ENCODE measurements at regions not wholly inside any gene's neighbourhood (a gene's known extent, or its start where the extent isn't known, plus 50 kb on each side); places are given as distances from the start of the nearest gene placed in this dataset.
"Not testable (repeated sequence)": the region's sequence is repeated elsewhere in the genome, so short reads cannot be mapped to it uniquely, and the experiment has no call there.

DNA sequence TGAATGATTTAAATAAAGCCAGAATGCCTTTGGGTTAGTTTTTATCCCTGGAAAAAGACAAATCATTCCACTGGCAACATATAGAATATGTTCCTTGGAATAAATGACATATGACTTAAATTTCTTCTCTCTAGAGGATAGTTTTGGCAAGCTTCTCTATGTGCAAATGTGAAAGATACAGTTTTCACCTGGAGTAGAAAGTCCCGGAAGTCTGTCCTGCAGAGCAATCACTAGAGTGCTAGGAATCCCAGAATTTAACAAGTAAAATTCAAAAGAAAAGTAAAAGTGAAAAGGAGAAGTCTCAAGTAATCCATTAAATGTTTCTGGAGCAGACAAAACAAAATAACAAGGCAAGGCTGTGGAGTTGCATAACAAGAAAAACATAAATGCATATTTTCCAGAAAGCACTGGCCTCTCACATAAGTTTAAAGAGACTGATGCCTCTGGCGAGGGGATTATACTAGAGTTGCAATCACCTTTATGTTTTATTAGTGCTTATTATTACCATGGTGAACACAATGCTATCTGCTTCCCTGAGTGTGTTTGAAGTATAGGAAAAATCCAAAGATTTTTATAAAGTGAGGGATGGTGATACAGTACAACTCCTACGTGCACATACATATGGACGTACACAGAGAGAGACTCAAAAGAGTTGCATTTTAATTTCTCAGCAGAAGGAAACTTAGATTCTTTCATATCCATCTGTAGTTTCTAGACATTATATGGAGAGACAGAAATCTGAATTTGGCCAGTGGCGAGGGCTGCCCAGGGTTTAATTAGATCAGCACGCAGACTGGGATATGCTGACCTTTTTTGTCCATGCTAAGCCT is 188.3 kb upstream of the ANKRD55 start:
- no peak for DNase-seq (ENCODE audit: low spot score)

DNA sequence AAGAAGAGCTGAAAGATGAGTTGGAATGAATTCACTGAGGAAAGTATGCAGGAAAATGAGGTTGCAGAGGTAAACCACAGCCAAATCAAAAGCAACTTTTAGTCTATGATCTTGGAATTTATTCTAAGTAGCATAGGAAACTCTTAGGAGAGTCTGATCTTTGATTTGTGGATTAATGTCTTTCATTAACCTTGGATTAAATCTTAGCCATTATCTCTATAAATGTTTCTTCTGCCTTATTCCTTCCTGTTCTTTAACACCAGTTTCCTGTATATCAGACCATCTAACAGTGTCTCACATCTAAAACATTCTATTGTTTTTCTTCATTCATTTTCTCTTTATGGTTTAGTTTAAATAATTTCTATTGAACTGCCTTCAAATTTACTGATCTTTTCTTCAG is 187.2 kb upstream of the ANKRD55 start:
- DNase-seq (ENCODE audit: low spot score), result no peak

DNA sequence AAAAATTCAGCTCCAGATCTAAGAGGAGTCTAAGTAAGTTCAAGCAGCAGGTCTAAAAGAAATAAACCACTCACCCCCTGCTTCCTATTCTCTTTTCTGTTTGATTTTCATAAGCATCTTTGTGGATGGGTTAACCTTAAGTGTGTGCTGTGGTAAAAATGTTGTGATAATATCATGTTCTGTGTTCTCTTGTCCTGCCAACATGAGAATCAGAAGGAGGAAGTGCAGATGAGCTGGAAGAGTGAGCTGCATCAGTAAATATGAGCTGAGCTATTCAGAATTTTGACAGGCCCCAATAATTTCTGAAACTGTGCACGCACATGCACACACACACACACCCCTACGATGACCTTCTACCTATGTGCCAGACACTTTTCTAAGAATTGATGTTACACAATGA is 186.5 kb upstream of the ANKRD55 start:
- DNase-seq (ENCODE audit: low spot score), result no peak

DNA sequence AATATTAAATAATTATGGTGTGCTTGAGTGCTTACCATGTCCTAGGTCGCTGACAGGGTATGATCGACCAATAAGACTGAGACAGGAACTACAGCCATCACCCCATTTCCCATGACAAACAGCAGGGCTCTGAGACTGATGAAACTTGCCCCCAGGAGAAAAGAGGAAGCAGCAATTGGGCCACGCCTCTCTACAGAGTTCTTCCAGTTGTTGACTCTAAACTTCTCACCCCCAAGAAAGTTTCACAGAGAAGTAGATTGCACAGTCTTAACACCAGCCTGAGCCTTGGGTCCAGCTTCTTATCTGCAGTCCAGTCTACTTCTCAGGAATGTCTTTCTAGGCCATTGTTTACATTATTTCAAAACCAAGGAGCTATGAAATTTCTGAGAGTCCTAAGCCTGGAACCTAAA is 182.2 kb upstream of the ANKRD55 start:
- no peak for DNase-seq (ENCODE audit: low spot score)

DNA sequence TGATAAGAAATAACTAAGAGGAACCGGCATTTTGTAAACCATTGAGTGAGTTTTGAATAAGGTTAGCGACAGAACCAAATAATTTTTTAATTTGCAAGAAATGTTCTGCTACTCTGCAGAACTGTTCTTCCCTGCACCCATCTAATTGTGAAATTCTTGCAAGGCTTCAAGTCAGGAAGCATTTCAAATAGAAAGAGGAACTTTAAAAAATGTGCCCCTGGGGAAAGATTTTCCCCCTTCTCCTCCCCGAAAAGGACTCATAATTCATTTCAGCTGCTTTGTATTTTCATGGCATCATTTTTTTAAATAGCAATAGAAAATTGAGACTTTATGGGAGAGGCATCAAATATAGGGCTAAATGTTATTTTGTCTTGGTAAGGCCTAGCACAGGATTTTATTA is 180.9 kb upstream of the ANKRD55 start:
- DNase-seq (ENCODE audit: low spot score), result no peak

DNA sequence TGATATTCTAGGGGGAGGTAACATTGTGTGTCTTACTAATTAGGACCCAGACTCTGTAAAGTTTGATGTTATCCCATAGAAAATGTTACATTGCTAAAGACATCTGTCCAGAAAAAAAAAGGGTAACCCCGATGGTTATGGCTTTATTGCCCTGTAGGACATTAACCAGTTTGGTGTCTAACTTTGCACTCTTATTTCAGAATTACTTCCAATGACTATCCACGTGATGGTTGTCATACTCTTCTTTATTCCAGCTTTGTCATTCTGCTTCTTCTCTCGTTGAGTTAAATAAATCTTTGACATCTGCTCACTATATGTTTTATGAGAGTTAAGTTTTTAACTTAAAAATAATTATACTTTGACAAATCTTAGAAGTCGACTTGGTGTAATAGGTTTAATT is 180.4 kb upstream of the ANKRD55 start:
- DNase-seq (ENCODE audit: low spot score), result no peak

DNA sequence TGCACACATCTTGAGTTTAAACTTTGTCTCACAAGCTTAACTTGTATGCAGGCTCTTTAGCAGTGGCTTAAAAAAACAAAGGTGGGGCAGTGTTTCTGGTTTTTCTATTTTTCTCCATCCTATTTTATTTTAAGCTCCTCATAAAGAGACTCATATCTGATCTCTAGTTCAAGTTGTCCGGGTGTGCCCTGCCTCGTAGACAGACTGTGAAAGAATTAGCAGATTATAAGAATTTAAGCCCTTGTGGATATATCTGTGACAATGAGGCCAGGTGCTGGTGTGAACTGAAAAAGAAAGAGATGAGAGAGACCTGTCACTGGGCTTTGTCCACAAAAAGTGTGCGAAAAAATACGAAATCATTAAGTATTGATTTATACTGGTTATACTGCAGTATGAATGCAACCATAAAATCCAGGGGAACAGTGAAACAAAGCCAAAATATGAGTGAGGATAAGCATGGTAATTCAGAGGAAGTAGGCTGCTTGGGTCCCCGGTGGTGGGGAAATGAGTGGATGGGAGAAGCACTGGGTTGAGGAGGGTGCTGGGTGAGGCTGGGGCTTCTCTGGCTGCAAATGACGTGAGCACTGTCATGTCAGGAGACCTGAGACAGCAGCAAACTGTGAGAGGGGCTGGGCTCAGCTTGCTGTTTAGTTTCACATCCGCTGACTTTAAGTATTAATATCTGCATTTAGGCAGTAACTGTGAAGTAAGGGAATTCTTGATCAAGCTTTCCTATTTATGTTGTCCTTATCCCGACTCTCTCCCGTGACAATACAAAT is 179.7 kb upstream of the ANKRD55 start:
- DNase-seq (ENCODE audit: low spot score), result no peak

DNA sequence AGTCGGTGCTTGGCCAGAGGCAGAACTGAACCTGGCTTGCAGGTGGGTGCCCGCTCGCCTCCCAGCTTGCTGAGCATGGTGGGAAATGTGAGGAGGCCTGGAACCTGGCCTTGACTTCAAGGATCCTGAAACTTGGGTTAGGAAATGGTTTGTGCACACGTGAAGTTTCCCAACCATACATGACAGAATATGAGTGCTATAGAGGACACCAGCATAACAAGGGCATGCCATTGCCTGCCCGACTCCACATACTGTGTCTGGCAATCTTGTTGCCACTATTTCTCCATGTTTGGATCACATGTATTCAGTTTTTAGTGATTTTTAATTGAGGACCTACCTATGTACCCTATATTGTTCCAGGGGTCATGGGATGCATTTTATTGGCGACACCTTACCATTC is 177.6 kb upstream of the ANKRD55 start:
- DNase-seq (ENCODE audit: low spot score), result no peak

DNA sequence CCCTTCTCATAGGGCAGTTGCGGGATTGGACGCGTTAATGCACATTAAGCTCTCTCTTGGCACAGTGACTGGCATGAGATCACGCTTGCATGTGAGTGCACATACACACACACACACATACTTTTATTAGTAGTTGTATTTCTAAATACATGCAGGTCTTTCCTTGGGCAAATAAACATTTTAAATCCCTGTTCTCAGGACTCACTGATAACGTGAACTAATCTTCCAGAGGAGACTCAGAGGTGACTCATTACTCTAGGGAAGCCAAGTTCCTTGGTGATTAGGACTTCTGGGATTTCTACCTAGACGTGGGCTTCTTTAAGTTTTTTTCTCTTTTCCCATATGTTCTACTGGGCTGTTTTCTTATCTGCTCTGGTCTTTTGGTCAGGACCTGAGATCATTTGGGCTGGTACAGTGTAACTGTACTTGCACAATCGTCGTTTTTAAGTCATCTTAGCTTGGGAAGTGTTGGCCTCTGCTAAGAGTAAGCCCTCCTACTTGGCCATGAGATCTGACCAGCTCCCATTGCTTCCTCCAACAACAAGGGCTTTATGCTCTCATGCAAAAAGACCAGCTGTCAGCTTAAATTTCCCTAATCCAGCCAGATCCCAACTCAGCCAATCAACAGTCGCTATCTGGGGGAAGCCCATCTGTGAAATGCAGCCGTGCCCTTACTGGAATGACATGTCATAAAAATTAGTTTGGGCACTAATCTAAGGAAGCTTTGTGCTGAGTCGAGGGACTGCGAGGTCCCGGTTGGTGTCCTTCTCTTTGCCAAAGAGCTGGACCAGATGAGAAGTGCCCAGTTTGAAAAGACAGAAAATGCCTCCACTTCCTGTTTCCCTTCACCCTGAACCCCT is 176.4 kb upstream of the ANKRD55 start:
- no peak for DNase-seq (ENCODE audit: low spot score)

DNA sequence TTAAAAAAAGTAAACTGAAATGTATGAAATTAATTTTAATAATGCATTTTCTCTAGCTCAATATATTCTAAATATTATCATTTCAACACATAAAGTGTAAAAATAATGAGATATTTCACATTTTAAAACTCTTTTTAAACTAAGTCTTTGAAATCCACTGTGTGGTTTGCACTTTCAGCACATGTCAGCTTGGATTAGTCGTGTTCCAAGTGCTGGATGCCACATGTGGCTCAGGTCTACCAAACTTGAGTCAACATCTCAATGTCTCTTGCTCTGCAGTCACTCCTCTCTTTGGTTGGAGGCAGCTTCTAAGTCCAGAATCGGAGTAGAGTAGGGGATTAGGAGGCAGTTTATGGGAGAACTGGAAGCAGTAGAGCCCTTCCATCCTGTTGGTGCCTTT is 173.7 kb upstream of the ANKRD55 start:
- no peak for DNase-seq (ENCODE audit: low spot score)

DNA sequence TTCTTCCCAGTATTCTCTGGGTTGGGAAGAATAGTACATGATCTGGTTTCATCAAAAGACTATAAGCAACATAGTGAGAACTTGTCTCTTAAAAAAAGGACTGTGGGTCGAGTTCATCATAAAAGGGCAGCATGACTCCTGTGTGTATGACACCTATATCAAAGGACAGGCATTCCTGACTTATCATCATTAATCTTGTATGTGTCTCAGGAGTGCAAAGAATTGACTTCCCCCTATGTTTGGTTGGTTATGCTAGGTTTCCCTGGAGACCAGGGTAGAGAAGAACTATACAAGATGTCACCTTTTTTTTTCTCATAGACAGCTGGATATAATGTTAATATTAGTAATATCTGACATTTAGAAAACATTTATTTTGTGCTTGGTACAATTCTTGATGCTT is 173.1 kb upstream of the ANKRD55 start:
- DNase-seq (ENCODE audit: low spot score), result no peak

DNA sequence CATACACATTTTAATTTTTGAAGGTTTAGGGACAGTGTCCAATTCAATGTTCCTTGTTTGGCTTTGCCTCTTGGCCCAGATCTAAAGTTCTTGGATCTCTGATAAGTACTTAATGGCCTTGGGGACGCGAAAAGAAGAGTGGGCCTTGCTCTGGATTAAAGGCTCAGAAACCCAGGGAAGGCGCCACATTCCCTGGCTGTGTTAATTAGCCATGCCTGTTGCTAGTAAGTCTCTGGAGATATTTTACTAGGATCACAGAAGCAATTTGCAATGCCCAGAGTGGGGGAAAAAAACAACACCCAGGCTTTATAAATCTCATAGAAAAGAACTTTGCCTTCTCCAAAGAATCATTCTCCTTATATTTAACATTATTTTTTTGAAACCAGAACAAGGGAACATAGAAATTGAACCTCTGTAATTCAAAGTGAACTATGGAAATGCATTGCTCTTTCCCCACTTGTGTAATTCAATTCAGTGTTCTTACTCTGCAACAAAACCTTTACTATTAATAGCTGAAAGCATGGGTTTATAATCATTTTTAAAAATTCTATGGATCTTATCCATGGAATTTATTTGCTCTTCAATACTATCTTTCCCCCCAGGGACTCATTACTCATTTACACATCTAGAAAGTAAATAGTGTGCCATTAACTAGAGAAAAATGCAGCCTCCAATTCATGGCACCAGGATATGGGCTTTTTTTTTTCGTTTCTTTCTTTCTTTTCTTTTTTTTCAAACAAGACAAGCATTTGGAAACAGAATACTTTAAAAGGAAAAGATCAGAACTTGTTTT is 172.2 kb upstream of the ANKRD55 start:
- DNase-seq (ENCODE audit: low spot score), result no peak

DNA sequence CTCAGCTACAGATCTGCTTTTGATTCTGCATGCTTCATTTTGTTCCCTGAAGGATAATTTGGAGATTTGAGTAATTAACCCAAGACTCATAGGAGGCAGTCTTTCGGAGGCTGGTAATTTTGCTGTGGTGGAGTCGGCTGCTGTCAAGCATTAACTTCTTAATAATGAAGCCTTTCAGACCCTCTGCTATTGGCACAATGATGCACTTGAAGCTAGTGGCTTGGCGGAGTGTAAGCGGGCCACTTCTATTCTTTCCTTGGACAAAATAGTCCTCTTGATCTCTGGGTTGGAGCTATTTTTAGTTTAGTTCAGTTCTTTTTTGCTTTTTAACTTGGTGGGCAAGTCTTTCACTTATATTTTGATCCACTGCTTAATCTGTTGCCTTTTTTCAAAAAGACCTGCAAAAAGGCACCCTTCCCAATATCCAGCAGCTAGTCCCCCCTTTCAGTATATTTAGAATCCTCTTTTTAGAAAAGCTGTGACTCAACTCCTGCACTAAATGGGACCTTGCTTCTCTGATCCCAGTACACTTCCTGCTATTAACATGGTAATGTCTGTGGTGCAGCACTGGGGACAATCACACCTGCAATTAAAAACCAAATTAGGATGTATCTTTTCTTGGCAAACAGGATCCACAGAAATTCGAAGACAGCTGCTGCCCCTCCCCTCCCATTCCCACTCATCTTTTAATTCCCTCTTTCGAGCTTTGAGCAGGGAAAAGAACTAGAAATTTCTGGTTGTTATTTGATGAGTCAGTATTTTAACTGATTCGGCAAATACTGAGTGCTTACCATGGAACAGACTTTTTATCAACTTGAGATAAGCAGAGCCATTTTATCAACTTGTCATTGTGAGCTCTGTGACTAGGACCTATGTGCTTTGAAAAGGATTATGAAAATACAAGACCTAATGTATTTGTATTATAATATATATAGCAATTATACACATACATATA is 169.4 kb upstream of the ANKRD55 start:
- DNase-seq (ENCODE audit: low spot score), result no peak

DNA sequence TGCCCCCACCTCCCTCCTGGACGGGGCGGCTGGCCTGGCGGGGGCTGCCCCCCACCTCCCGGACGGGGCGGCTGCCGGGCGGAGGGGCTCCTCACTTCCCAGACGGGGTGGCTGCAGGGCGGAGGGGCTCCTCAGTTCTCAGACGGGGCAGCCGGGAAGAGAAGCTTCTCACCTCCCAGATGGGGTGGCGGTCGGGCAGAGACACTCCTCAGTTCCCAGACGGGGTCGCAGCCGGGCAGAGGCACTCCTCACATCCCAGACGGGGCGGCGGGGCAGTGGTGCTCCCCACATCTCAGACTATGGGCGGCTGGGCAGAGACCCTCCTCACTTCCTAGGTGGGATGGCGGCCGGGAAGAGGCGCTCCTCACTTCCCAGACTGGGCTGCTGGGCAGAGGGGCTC is 164.7 kb upstream of the ANKRD55 start:
- not testable (repeated sequence) for DNase-seq (ENCODE audit: low spot score)

DNA sequence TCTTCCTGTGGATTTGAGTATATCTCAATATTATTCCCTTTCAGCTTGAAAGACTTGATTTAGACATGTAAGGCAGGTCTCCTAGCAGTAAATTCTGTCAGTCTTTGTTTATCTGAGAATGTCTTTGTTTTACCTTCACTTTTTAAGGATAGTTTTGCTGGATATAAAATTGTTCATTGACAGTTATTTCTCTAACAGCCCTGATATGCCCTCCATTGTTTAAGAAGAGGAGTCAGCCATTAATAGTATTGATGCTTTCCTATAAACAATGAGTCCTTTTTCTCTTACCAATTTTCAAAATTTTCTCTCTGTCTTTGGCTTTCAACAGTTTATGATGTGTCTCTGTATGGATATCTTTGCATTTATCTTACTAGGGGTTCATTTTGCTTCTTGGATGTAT is 163.5 kb upstream of the ANKRD55 start:
- DNase-seq (ENCODE audit: low spot score), result no peak

DNA sequence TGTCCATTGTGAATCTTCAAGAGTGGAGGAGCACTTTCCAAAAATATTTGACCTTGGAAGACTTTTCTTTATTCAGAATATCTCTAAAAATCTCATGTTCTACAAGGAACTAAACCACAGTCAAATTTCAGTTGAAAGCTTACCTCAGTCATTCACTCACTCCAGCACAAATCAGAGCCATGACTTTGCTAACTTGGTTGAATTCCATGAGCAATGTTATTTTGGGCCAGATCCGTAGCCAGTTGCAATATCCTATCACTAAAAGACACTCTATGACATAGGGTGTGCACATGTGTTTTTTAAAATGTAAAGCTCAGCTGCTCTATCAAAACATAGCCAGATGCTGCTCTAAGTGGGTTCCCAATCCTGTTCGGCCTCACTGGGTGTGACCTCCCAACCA is 156.1 kb upstream of the ANKRD55 start:
- DNase-seq (ENCODE audit: low spot score), result no peak

DNA sequence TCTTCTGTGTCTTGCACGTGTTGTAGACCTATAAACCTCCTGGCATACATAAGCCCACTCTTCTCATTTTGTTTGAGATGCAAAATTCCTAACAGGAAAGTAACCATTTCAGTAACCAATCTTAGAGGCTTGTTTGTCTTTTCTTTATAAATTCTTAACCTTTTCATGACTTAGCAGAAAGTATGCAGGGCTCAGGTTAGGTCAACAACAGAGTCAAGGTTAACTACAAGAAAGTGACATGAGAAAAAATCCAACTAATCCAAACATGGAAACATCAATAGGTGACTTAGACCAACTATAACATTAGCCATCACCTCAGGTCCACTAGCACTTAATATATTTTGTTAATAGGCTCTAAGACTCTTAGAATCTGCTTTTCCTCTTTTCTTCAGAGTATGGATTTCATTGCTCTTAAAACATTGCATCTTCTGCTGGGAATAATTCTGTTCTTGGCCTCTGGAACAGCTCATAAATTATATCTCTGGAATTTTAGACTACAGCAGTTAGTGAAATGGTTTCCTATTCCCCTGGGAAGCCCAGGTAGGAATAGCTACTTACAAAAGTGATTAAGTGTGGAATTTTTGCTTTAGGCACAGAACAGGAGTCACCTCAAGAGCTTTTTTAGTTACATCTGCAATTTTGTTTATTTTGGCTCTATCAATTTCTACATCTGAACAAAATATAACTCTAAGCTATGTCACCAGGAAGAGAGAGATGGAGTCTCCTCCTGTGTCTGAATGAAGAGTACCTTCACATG is 155.3 kb upstream of the ANKRD55 start:
- no peak for DNase-seq (ENCODE audit: low spot score)

DNA sequence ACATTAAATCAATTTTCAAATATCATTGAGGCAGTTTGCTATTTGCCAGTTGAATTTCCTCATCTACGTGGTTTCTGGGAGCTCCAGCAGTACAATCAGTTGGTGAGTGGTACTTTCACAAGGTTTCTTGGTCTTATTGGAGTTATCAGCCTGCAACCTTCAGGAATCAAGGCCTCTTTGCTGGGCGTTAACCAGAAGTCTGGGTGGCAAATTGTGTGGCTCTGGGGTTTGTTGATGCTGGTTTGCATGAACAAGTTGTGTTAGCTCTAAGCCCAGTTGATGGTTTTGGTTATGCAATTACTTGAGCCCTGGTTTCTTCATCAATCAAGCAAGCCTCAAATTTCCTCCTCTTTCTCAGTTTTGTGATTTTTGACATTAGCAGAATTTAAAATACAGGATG is 152.9 kb upstream of the ANKRD55 start:
- no peak for DNase-seq (ENCODE audit: low spot score)

DNA sequence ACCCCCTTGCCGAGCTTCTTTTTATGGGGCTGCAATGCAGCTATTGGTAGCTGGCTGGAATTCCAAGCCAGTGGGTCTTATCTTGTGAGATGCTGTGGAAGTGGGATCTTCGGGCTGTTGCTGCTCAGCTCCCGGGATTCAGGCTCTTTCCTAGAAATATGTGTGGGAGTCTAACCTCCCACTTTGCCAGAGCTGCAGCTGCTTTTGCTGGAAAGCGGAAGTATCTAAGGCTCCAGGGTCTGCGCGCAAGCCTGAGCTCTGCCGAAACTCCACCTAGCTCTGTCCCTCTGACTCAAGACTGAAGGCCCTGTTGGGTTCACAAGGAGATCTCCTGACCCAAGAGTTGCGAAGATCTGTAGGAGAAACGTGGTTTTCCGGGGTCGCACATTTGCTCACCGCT is 151.1 kb upstream of the ANKRD55 start:
- DNase-seq (ENCODE audit: low spot score), result no peak

DNA sequence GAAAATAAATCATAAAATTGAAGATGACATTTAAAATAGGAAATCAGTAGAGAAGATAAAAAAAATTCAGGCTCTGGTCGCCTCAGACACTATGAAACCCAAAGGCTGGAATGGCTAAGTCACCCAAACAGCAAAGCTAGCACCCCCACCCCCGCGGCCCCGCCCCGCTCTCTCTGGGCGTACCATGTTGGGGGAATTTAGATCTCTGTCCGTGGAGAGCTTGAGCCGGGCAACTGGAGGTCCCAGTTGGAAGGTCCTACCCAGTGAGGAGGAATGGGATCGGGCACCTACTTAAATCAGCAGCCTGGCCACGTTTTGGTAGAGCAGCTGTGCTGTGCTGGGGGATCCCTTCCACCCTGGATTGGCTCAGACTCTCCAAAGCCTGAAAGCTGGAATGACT is 150.6 kb upstream of the ANKRD55 start:
- DNase-seq (ENCODE audit: low spot score), result no peak
